Panc1 (cell line): ENCODE measurements at regions not wholly inside any gene's neighbourhood (a gene's known extent, or its start where the extent isn't known, plus 50 kb on each side); places are given as distances from the start of the nearest gene placed in this dataset.

Experiments used
- ATAC-seq: fragments of 200-7000 bp; cut with Tn5 transposase; 2 replicates; pipeline ENCODE4 v1.9.1; 2020; ENCODE audit warnings: mild to moderate bottlenecking, moderate library complexity
- BruUV-seq: library from RNA; stranded (reverse); fragments of 400-500 nt; replicated peaks from 2 replicates; lab custom pipeline; 2021; lab: Mats Ljungman, UMichigan
- CTCF ChIA-PET: fragments of 300-600 bp; sonication (Branson Sonifier 250); formaldehyde crosslinking; loops from one replicate; lab custom pipeline; 2022; ENCODE audit warnings: antibody characterized with exemption; lab: Charles Lee
- POLR2A ChIA-PET: fragments of 300-600 bp; sonication (Branson Sonifier 250); formaldehyde crosslinking; loops from one replicate; lab custom pipeline; 2022; ENCODE audit warnings: antibody characterized with exemption; lab: Charles Lee
- DNase-seq: peaks from one replicate; pipeline ENCODE4 v3.0.0-alpha.2; 2010; ENCODE audit warnings: low read depth, low spot score
- H3K27ac ChIP-seq: 2 replicates; pipeline ENCODE4 v1.5.1; 2011; ENCODE audit warnings: mild to moderate bottlenecking, low read length, inconsistent platforms
- H3K27me3 ChIP-seq: fragments of 200-500 bp; sonication (Bioruptor generic); 2 replicates; pipeline ENCODE4 v1.6.0; 2014; ENCODE audit warnings: low read length, inconsistent platforms; ENCODE audit not compliant: control insufficient read depth, insufficient read depth
- H3K36me3 ChIP-seq: fragments of 200-500 bp; sonication (Bioruptor generic); 2 replicates; pipeline ENCODE4 v1.5.1; 2014; ENCODE audit warnings: inconsistent platforms, mild to moderate bottlenecking, low read length, moderate library complexity; ENCODE audit not compliant: control insufficient read depth, insufficient read depth
- H3K4me1 ChIP-seq: 2 replicates; pipeline ENCODE4 v1.5.1; 2011; ENCODE audit warnings: inconsistent platforms, mild to moderate bottlenecking, low read length, moderate library complexity; ENCODE audit not compliant: control insufficient read depth, insufficient read depth
- H3K4me3 ChIP-seq, 2 experiments: 2 replicates each; pipeline ENCODE4 v1.5.1; 2011 to 2012; ENCODE audit warnings: low read depth in 2 of 2, low read length in 2 of 2, mild to moderate bottlenecking in 2 of 2, inconsistent platforms in 1 of 2, moderate library complexity in 1 of 2
- H3K9me3 ChIP-seq: fragments of 200-500 bp; sonication (Bioruptor generic); 2 replicates; pipeline ENCODE4 v1.5.1; 2014; ENCODE audit warnings: low read depth, mild to moderate bottlenecking, inconsistent platforms, low read length, moderate library complexity; ENCODE audit not compliant: control insufficient read depth, insufficient read depth
- CTCF ChIP-seq: fragments of 450-650 bp; IDR thresholded peaks from 2 replicates; pipeline ENCODE4 v1.5.1; 2017; ENCODE audit warnings: mild to moderate bottlenecking
- POLR2AphosphoS5 ChIP-seq: IDR thresholded peaks from 2 replicates; pipeline ENCODE4 v1.6.1; 2012; ENCODE audit warnings: mild to moderate bottlenecking, low read depth, low read length, moderate library complexity
- REST ChIP-seq, 2 experiments: IDR thresholded peaks; 2 replicates each; pipeline ENCODE4 v1.6.1; 2011 to 2012; ENCODE audit warnings: low read depth in 2 of 2, control low read depth in 1 of 2, low read length in 1 of 2, mild to moderate bottlenecking in 1 of 2, moderate library complexity in 1 of 2; ENCODE audit not compliant: insufficient read depth in 1 of 2
- SIN3A ChIP-seq: IDR thresholded peaks from 2 replicates; pipeline ENCODE4 v1.6.1; 2012; ENCODE audit warnings: low read depth, mild to moderate bottlenecking, low read length, moderate library complexity, borderline replicate concordance; ENCODE audit not compliant: insufficient read depth
- TCF7L2 ChIP-seq: IDR thresholded peaks from 2 replicates; pipeline ENCODE4 v1.6.1; 2011; ENCODE audit warnings: mild to moderate bottlenecking, low read depth, low read length, inconsistent platforms
- in situ Hi-C: cut with HindIII; loops from 2 replicates; pipeline ENCODE4 v1.10.0; 2016; ENCODE audit warnings: low sequenced_read_pairs, low pct_unique_long_range_greater_than_20kb
- intact Hi-C: fragments of 100-400 bp; cut with micrococcal nuclease; formaldehyde crosslinking; loops from one replicate; pipeline ENCODE4 v1.10.0; 2022; ENCODE audit not compliant: unreplicated experiment

- intact Hi-C loops = no loop called here
- Histone ChIP-seq H3K27ac (no peak overlapping the region), H3K4me1 (no peaks in the 10 kb centered on the region), H3K4me3 (no peak overlapping the region), H3K36me3 (no peaks in the 10 kb centered on the region), H3K27me3 (no peaks in the 10 kb centered on the region), H3K9me3 (no peaks in the 10 kb centered on the region)
- DNase-seq = no peak
- TF ChIP-seq SIN3A (no peak), TCF7L2 (no peak), POLR2AphosphoS5 (no peak), CTCF (no peak; the same call in 1 of the 2 replicates), REST (IDR thresholded peaks at IDR 0.05; ENCODE audit: insufficient read depth in 1 of 2, low read depth in 2 of 2, low read length in 1 of 2) (no peak)
- no TSS peak for BruUV-seq
- ATAC-seq = no peak
- ChIA-PET CTCF (no interaction called here), POLR2A (no interaction called here)
- in situ Hi-C loops = no loop called here
Measured at GRCh38 chr12:126362964-126363363, 1297.7 kb downstream of the AACS start.

DNA sequence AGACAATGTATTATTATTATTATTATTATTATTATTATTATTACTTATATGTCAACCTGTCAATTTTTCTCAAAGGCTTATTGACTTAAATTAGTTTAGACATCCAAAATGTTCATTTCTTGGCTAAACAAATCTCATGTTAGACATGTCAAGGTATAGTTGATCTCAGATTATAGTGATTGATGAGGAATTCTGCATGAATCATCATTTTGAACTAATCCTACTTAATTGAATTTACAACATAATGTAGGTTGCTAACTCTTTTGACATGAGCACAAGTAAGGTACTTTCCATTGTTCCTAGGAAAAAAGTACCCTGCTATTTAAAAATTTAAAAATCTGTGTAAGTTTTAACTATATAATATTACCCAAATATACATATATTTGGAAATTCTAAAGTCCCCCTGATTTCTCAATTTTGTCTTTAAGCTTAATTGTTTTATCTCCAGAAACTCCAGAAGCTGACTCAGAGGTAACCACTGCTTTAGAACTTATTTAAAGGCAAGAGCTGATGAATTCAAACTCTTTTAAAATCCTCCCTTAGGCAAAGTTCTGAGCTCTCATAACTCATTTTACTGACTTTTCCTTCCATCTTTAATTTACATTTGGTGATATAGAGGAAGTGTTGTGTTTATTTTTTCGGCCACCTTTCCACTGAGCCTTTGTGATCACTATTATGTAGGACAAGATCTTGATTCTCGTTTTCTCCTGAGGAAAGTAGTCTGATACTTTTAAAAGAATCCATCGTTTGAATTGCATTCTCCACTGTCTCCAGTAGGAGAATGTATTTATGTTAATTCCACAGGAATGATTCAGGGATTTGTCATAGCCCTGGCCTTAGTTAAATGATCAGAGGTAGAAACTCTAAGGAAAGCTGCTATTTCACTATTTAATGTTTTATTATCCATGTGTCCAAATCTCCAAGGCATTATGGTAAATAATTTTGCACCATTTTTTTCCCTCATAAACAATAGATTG, 1304.5 kb downstream of the AACS start:
- TF ChIP-seq SIN3A = no peak
- no peak for TF ChIP-seq REST (IDR thresholded peaks at IDR 0.05; ENCODE audit: insufficient read depth in 1 of 2, low read depth in 2 of 2, low read length in 1 of 2)
- Histone ChIP-seq H3K4me1 (no peaks in the 10 kb centered on the region), H3K4me3 (no peak overlapping the region), H3K27me3 (no peaks in the 10 kb centered on the region), H3K9me3 (no peaks in the 10 kb centered on the region), H3K27ac (no peak overlapping the region), H3K36me3 (no peaks in the 10 kb centered on the region)
- ChIA-PET CTCF (no interaction called here), POLR2A (interaction anchor here (0.5 kb wide), 1 partner anchor 142 kb away, joined by 3 read pairs; no protein-coding TSS in a partner anchor)
- intact Hi-C loops (no loop called here), in situ Hi-C loops (no loop called here)
- no peak for ATAC-seq
- no peak for DNase-seq
- BruUV-seq = no TSS peak
